GM12878 (cell line): ENCODE measurements at regions not wholly inside any gene's neighbourhood (a gene's known extent, or its start where the extent isn't known, plus 50 kb on each side); places are given as distances from the start of the nearest gene placed in this dataset.

Experiments used
- ATAC-seq: fragments of 200-7000 bp; cut with Tn5 transposase; 3 replicates; pipeline ENCODE4 v1.9.1; 2020; ENCODE audit warnings: mild to moderate bottlenecking, moderate library complexity
- BruUV-seq: library from RNA; stranded (reverse); fragments of 400-500 nt; replicated peaks from 2 replicates; lab custom pipeline; 2021; lab: Mats Ljungman, UMichigan
- CTCF ChIA-PET: fragments of 300-600 bp; sonication (Branson Sonifier 250); formaldehyde crosslinking; extraction: SDS; loops from one replicate; lab custom pipeline; 2021; ENCODE audit warnings: inconsistent platforms; lab: Yijun Ruan, JAX
- POLR2A ChIA-PET: fragments of 350-600 bp; formaldehyde crosslinking; extraction: SDS; loops from one replicate; lab custom pipeline; 2021; ENCODE audit warnings: inconsistent platforms; lab: Charles Lee
- RAD21 ChIA-PET: fragments of 300-600 bp; sonication (Branson Sonifier 250); formaldehyde crosslinking; loops from one replicate; lab custom pipeline; 2023; ENCODE audit warnings: antibody characterized with exemption; ENCODE audit not compliant: unreplicated experiment; lab: Charles Lee
- SMC1A ChIA-PET: fragments of 300-600 bp; sonication (Branson Sonifier 250); formaldehyde crosslinking; loops from one replicate; lab custom pipeline; 2023; ENCODE audit not compliant: unreplicated experiment, uncharacterized antibody; lab: Charles Lee
- DNase-seq: peaks from one replicate; pipeline ENCODE4 v3.0.0-alpha.2; 2011; ENCODE audit warnings: low read depth, low spot score
- FAIRE-seq: peaks from 3 replicates; lab custom pipeline; 2011; peaks lifted over from hg19 to GRCh38; lab: Jason Lieb, UNC
- H2AFZ ChIP-seq: 2 replicates; pipeline ENCODE4 v1.6.0; 2011; ENCODE audit warnings: low read depth, low read length, control low read depth; ENCODE audit not compliant: control insufficient read depth
- H3K27ac ChIP-seq: 2 replicates; pipeline ENCODE4 v1.5.1; 2011; ENCODE audit warnings: control low read depth; ENCODE audit not compliant: control insufficient read depth, insufficient read depth
- H3K27me3 ChIP-seq, 2 experiments: replicated peaks in 1 of 2; 2 replicates each; pipeline versions ENCODE4 v1.6.0 to v1.6.1; 2011; ENCODE audit warnings: low read length in 1 of 2; ENCODE audit not compliant: control insufficient read depth in 2 of 2, insufficient read depth in 2 of 2
- H3K36me3 ChIP-seq, 2 experiments: 2 replicates each; pipeline ENCODE4 v1.5.1; 2011; ENCODE audit warnings: low read length in 1 of 2; ENCODE audit not compliant: control insufficient read depth in 2 of 2, insufficient read depth in 2 of 2
- H3K4me1 ChIP-seq: 2 replicates; pipeline ENCODE4 v1.6.1; 2011; ENCODE audit warnings: mild to moderate bottlenecking, low read length, moderate library complexity, mixed read lengths; ENCODE audit not compliant: control insufficient read depth, insufficient read depth
- H3K4me2 ChIP-seq: 2 replicates; pipeline ENCODE4 v1.6.0; 2011; ENCODE audit warnings: control low read depth; ENCODE audit not compliant: control insufficient read depth, insufficient read depth
- H3K4me3 ChIP-seq: fragments of 200-600 bp; sonication (generic); 2 replicates; pipeline ENCODE4 v1.5.1; 2016
- H3K79me2 ChIP-seq: 2 replicates; pipeline ENCODE4 v1.6.0; 2011; ENCODE audit warnings: low read length; ENCODE audit not compliant: control insufficient read depth, insufficient read depth
- H3K9ac ChIP-seq: 2 replicates; pipeline ENCODE4 v1.8.0; 2011; ENCODE audit warnings: low read length, control low read depth, mixed read lengths; ENCODE audit not compliant: control insufficient read depth, insufficient read depth
- H3K9me3 ChIP-seq: replicated peaks from 3 replicates; pipeline ENCODE4 v1.5.1; 2011; ENCODE audit warnings: mild to moderate bottlenecking, low read length; ENCODE audit not compliant: control insufficient read depth, insufficient read depth
- H4K20me1 ChIP-seq: 2 replicates; pipeline ENCODE4 v1.6.0; 2011; ENCODE audit not compliant: control insufficient read depth, insufficient read depth
- BHLHE40 ChIP-seq, 2 experiments: fragments of 450-650 bp in 1 of 2; IDR thresholded peaks; 2 replicates each; pipeline ENCODE4 v1.6.1; 2011 to 2017; ENCODE audit warnings: low read depth in 2 of 2, borderline replicate concordance in 1 of 2, improper control_type of control experiment in 1 of 2, low read length in 1 of 2, mild to moderate bottlenecking in 1 of 2
- NR2C2 ChIP-seq: IDR thresholded peaks from 2 replicates; pipeline ENCODE4 v1.6.1; 2011; ENCODE audit warnings: borderline replicate concordance, low read depth; ENCODE audit not compliant: control insufficient read depth, insufficient read length
- WGBS: methylation state at CpG from one replicate; pipeline ENCODE4 v1.1.6; 2016; ENCODE audit warnings: low lambda C conversion rate; ENCODE audit not compliant: insufficient replicate concordance, insufficient coverage; ENCODE audit errors: missing lambda C conversion rate; 5-methylcytosine and 5-hydroxymethylcytosine counted together
- in situ Hi-C: fragments of 300-500 bp; cut with MboI; formaldehyde crosslinking; loops from 9 replicates; pipeline ENCODE4 v1.14.3; 2018; ENCODE audit warnings: mixed read lengths
- intact Hi-C: fragments of 100-400 bp; cut with micrococcal nuclease; formaldehyde crosslinking; loops from one replicate; pipeline ENCODE4 v1.14.2; 2022; ENCODE audit not compliant: unreplicated experiment
- TF ChIP-seq, protein P1 (sequence below): fragments of 450-650 bp; formaldehyde crosslinking; IDR thresholded peaks from 2 replicates; pipeline ENCODE4 v1.4.0; 2022; ENCODE audit warnings: mild to moderate bottlenecking, moderate library complexity
- TF ChIP-seq, protein P2 (sequence below): IDR thresholded peaks from 2 replicates; pipeline ENCODE4 v1.6.1; 2012; ENCODE audit warnings: mild to moderate bottlenecking, low read depth, low read length

DNA sequence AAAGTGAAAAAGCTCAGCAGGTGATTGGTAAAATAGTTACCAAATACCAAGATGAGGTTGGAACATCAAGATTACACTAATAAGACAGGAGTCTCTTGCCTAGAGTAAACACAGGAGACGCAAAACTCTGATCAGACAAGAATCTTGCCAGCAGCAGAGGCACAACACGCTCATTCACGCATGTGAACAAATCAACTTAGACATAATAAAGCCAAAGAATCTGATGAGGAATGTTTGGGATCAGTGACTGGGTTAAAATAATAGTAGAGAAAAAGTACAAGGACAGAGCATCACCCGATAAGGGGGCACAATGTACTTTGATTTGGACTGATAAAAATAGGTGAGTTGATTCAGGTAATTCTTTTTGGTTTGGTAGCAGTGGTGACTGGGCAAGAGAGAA is 159.5 kb upstream of the GRIP1 start (continued):
- TF ChIP-seq, protein P1, sequence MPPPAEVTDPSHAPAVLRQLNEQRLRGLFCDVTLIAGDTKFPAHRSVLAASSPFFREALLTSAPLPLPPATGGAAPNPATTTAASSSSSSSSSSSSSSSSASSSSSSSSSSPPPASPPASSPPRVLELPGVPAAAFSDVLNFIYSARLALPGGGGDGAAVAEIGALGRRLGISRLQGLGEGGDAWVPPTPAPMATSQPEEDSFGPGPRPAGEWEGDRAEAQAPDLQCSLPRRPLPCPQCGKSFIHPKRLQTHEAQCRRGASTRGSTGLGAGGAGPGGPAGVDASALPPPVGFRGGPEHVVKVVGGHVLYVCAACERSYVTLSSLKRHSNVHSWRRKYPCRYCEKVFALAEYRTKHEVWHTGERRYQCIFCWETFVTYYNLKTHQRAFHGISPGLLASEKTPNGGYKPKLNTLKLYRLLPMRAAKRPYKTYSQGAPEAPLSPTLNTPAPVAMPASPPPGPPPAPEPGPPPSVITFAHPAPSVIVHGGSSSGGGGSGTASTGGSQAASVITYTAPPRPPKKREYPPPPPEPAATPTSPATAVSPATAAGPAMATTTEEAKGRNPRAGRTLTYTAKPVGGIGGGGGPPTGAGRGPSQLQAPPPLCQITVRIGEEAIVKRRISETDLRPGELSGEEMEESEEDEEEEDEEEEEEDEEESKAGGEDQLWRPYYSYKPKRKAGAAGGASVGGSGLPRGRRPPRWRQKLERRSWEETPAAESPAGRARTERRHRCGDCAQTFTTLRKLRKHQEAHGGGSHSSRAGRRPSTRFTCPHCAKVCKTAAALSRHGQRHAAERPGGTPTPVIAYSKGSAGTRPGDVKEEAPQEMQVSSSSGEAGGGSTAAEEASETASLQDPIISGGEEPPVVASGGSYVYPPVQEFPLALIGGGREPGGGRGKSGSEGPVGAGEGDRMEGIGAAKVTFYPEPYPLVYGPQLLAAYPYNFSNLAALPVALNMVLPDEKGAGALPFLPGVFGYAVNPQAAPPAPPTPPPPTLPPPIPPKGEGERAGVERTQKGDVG (CRISPR knock-in tag): no peak
- no peak for TF ChIP-seq BHLHE40 (IDR thresholded peaks at IDR 0.05; ENCODE audit: borderline replicate concordance in 1 of 2, low read depth in 2 of 2, low read length in 1 of 2)

DNA sequence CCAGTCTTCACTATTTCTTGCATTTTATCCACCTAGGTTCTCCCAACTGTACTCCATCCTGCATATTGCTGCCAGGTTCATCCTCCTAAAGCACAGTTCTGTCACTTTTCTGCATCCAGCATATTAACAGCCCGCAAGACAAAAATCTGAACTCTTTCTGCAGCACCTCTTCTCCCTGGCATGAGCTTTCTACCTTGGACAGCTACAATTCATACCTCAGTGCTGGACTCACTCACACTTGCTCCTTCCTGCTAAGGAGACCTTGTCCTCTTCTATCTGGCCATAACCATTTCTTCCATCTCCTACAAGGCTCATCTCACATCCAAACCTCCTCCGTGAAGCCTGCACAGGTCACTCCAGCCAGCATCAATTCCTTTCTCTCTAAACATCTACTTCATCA is 170.1 kb upstream of the GRIP1 start:
- no peak overlapping the region for H3K9ac ChIP-seq
- FAIRE-seq (no peak), DNase-seq (no peak), ATAC-seq (no peak)
- no peaks in the 10 kb centered on the region for H3K79me2 ChIP-seq
- no peaks in the 10 kb centered on the region for H3K36me3 ChIP-seq
- ChIA-PET RAD21 (no interaction called here), POLR2A (no interaction called here), CTCF (interaction anchor here (1.1 kb wide), 1 partner anchor 9 kb away, joined by 6 read pairs; no protein-coding TSS in a partner anchor), SMC1A (no interaction called here)
- BruUV-seq: no TSS peak
- no peak overlapping the region for H2AFZ ChIP-seq
- H3K4me3 ChIP-seq: no peak overlapping the region
- H3K9me3 ChIP-seq: no peaks in the 10 kb centered on the region
- in situ Hi-C loops: no loop called here
- WGBS: 38% methylated on average over 2 of the region's 2 CpGs
- no peaks in the 10 kb centered on the region for H3K27me3 ChIP-seq
- no peaks in the 10 kb centered on the region for H3K4me1 ChIP-seq
- intact Hi-C loops: no loop called here
- no peak overlapping the region for H3K27ac ChIP-seq
- H3K4me2 ChIP-seq: no peak overlapping the region
- TF ChIP-seq NR2C2: no peak
- TF ChIP-seq, protein P2, sequence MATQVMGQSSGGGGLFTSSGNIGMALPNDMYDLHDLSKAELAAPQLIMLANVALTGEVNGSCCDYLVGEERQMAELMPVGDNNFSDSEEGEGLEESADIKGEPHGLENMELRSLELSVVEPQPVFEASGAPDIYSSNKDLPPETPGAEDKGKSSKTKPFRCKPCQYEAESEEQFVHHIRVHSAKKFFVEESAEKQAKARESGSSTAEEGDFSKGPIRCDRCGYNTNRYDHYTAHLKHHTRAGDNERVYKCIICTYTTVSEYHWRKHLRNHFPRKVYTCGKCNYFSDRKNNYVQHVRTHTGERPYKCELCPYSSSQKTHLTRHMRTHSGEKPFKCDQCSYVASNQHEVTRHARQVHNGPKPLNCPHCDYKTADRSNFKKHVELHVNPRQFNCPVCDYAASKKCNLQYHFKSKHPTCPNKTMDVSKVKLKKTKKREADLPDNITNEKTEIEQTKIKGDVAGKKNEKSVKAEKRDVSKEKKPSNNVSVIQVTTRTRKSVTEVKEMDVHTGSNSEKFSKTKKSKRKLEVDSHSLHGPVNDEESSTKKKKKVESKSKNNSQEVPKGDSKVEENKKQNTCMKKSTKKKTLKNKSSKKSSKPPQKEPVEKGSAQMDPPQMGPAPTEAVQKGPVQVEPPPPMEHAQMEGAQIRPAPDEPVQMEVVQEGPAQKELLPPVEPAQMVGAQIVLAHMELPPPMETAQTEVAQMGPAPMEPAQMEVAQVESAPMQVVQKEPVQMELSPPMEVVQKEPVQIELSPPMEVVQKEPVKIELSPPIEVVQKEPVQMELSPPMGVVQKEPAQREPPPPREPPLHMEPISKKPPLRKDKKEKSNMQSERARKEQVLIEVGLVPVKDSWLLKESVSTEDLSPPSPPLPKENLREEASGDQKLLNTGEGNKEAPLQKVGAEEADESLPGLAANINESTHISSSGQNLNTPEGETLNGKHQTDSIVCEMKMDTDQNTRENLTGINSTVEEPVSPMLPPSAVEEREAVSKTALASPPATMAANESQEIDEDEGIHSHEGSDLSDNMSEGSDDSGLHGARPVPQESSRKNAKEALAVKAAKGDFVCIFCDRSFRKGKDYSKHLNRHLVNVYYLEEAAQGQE: peak; percentile 67; the same call in 1 of the 2 replicates
- H4K20me1 ChIP-seq: no peaks in the 10 kb centered on the region
